EH (cell line): ENCODE measurements at regions not wholly inside any gene's neighbourhood (a gene's known extent, or its start where the extent isn't known, plus 50 kb on each side); places are given as distances from the start of the nearest gene placed in this dataset.
"Not testable (repeated sequence)": the region's sequence is repeated elsewhere in the genome, so short reads cannot be mapped to it uniquely, and the experiment has no call there.

ENCODE experiments used
- DNase-seq: peaks from one replicate; pipeline ENCODE4 v3.0.0-alpha.2; 2015; ENCODE audit warnings: low read depth

- DNase-seq: peak; percentile 84
Measured at GRCh38 chr1:227416156-227416830, 98.0 kb upstream of the CDC42BPA start.

GRCh38 chr1:227415115-227415790, 97.0 kb upstream of the CDC42BPA start:
- DNase-seq: no peak

DNA sequence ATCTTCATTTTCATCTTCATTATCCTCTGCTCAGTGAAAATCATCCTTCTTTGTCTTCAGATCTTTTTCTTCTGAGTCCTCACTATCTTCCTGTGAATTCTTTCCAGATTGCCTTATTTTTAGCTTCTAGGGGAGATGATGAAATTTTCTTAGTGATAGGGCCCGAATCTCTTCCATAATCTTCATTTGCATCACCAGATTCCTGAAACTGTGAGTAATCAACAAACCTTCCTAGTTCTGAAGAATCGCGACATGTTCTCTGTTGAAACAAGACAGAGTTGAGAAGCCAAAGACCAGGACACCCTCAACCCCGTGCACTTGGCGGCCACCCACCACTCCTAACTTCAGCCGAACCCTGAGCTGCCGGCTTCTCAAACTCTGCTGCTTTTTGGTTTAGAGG, 92.8 kb upstream of the CDC42BPA start:
- peak; percentile 72 for DNase-seq

DNA sequence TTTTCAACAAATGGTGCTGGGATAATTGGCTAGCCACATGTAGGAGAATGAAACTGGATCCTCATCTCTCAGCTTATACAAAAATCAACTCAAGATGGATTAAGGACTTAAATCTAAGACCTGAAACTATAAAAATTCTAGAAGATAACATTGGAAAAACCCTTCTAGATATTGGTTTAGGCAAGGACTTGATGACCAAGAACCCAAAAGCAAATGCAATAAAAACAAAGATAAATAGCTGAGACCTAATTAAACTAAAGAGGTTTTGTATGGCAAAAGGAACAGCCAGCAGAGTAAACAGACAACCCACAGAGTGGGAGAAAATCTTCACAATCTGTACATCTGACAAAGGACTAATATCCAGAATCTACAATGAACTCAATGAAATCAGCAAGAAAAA, 88.0 kb upstream of the CDC42BPA start:
- not testable (repeated sequence) for DNase-seq

DNA sequence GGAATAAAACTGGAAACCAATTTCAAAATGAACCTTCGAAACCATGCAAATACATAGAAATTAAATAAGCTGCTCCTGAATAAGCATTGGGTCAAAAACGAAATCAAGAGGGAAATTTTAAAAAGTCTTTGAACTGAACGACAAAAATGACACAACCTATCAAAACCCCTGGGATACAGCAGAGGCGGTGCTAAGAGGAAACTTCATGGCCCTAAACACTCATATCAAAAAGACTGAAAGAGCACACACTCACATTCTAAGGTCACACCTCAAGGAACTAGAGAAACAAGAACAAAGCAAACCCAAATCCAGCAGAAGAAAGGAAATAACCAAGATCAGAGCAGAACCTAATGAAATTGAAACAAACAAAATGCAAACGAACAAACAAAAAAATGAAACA, 85.2 kb upstream of the CDC42BPA start:
- DNase-seq: no peak

GRCh38 chr1:227401562-227402342, 83.5 kb upstream of the CDC42BPA start:
- no peak for DNase-seq

DNA sequence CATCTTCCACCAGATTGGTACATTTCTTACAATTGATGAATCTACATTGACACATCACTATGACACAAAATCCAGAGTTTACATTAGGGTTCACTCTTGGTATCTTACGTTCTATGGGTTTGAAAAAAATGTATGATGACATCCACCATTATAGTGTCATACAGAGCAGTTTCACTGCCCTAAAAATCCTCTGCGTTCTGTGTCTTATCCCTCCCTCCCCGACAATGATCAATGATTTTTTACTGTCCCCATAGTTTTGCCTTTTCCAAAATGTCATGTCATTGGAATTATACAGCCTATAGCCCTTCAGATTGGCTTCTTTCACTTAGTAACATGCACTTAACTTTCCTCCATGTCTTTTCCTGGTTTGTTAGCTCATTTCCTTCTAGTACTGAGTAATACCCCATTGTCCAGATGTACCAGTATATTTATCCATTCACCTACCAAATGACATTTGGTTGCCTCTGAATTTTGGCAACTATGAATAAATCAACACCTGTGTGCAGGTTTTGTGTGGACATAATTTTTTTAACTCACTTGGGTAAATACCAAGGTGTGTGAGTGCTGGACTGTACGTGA, 80.9 kb upstream of the CDC42BPA start:
- DNase-seq: no peak

DNA sequence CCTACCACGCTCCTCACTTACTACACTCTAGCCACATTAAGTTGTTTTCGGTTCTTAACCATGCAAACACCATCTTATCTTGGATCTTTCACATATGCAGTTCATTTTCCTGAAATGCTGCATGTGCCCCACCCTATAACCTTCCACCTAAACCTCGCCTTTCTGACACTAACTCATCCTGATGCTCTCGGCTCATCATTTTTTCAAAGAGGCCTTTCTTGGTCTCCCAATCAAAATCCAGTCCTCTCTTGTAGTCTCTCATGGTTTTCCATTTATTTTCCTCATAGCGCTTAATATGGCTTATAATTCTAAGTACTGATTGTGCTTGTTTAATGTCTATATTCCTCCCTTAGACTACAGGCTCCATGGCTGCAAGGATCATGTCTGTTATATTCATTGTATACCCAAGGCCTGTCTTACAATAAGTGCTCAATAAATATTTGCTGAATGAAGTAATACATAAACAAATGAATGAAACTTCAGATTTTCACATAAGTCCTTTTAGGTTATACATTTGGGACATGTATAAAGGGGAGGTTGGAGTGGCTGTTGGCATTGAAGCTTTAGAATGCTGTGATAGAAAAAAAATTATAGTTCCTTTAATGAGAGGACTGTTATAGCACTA, 79.2 kb upstream of the CDC42BPA start:
- DNase-seq: no peak

DNA sequence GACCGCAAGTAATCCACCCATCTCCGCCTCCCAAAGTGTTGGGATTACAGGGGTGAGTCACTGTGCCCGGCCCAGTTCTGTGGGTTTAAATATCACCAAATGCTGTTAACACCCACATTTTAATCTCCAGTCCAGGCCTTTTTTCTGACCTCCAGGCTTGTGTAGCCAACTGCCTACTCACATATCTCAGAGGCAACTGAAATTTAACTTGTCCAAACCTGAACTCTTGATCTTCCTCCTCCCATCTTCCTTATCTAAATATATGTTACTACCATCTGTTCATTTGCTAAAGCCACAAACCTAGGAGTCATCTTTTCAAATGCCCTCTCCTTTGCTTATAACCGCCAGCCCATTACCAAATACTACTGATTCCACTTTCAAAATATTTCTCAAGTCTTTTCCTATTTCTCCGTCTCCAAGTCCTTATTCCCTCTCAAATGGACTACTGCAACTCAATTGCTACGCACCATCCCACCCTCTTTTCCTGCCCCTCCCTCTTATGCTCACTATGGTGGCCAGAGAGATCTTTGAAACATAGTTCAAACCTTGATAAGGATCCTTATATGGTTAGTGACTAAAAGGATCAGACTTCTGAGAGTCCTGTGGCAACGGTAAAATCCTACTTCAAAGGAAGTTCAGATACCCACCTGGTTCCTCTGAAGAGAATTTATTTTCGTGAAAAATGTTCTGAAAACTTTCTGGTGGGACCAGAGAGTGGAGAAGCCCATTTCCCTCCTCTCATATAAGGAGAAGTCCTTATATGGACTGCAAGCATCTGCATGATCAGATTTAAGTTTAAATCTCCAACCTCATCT, 78.5 kb upstream of the CDC42BPA start:
- DNase-seq: no peak

DNA sequence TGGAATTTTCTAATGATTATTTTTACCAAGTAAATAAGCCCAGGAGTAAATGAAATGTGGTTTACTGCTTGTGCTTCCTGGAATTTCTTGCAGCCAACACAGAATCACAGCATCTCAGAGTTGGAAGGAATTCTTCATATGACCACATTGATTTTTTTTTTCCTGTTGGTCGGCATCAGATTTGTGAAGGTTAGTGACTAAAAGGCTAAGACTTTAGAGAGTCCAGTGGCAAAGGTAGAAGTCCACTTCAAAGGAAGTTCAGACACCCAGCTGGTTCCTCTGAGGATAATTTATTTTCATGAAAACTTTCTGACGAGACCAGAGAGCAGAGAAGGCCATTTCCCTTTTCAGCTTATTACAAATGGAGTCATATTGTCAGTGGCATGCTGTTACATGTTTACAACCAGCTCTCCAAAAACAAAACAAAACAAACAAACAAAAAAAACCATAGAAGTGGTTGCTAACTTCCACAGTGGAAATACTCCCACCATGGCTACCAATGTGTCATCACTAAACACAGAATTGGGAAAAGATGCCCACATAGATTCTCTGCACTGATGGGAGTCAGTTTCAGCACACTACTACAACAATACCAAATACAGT, 77.2 kb upstream of the CDC42BPA start:
- peak; percentile 36 for DNase-seq

GRCh38 chr1:227392984-227393764, 74.9 kb upstream of the CDC42BPA start:
- no peak for DNase-seq

DNA sequence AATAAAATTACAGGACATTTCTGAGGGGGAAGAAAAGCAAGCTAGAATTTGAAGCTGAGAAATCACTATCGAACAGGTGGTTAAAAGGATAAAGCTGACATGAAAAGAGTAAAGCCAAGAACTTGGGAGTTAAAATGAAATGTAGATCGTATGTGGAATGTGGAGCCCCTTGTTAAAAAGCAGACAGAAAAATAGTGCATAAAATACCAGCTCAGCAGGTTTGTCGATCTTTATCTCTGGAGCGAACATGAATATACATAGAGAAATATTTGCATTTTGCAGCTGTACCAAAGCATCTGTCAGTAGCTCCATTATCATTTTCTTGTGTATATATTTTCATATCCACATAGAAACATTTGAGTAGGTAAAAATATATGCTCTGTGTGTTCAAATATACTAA, 73.6 kb upstream of the CDC42BPA start:
- no peak for DNase-seq

DNA sequence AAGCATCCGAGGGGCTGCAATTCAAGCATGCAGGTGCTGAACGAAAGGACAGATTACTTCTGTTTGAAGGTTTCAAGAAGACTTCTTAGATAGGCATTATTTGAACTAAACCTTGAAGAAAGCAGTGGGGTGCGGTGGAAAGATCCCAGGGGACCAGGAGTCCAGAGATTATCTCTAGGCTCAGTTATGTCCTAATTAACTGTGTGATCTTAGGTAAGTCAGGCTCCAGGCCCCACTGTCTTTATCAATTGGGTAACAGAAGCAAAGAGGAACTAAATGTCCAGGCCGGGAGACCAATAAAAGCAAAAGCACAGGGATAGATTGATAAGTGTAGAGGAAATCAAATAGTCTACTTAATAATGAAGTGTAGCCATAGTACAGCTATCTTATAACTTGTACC, 72.9 kb upstream of the CDC42BPA start:
- DNase-seq: no peak

GRCh38 chr1:227390525-227390924, 72.2 kb upstream of the CDC42BPA start:
- no peak for DNase-seq

GRCh38 chr1:227388214-227389168, 70.2 kb upstream of the CDC42BPA start:
- DNase-seq: no peak

- no peak for DNase-seq
Measured at GRCh38 chr1:227379555-227379892, 61.2 kb upstream of the CDC42BPA start.

- peak; percentile 35 for DNase-seq
Measured at GRCh38 chr1:227378871-227379554, 60.7 kb upstream of the CDC42BPA start.

DNA sequence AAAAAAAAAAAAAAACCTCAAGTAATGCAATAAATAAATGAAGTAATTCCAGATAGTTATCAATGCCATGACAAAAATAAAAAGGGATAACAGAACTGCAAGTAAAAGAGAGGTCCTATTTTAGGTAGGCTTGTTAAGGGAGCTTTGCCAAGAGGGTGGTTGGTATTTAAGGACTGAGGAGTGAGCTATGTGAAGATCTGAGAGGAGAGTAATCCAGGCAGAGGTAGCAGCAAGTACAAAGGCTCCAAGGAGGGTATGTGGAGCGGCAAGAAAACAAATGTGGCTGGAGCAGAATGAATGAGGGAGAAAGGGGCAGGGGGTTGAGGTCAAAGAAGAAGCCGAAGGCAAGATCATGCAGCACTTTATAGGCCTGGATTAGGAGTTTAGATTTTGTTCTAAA, 59.9 kb upstream of the CDC42BPA start:
- no peak for DNase-seq

DNA sequence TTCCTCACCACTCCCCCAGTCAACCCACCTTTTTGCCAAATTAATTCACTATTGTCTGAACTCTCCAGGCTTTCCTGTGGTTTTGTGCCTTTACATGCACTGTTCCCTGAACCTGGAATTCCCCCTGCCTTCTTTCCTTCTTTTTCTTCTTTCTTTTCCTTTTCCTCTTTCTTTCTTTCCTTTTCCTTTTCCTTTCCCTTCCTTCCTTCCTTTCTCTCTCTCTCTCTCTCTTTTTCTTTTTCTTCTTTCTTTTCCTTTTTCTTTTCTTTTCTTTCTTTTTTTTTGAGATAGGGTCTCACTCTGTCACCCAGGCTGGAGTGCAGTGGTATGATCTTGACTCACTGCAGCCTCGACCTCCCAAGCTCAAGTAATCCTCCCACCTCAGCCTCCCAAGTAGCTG, 56.6 kb upstream of the CDC42BPA start:
- DNase-seq: no peak
